PFSK-1 (cell line): ENCODE measurements at regions not wholly inside any gene's neighbourhood (a gene's known extent, or its start where the extent isn't known, plus 50 kb on each side); places are given as distances from the start of the nearest gene placed in this dataset.

Experiments
- FOXP2 ChIP-seq: optimal IDR thresholded peaks from 2 replicates; pipeline ENCODE3; 2011; ENCODE audit warnings: borderline replicate concordance, control low read depth, inconsistent platforms; ENCODE audit not compliant: insufficient read depth; ENCODE audit errors: extremely low read length, extremely low read depth
- POLR2AphosphoS5 ChIP-seq: IDR thresholded peaks from 2 replicates; pipeline ENCODE4 v1.6.1; 2012; ENCODE audit warnings: low read depth, mild to moderate bottlenecking, control low read depth, low read length, moderate library complexity
- REST ChIP-seq, 2 experiments: IDR thresholded peaks; 2 replicates each; pipeline versions ENCODE4 v1.6.1 to v1.8.0; 2011 to 2012; ENCODE audit warnings: low read depth in 2 of 2, low read length in 2 of 2, control low read depth in 1 of 2, inconsistent platforms in 1 of 2, mild to moderate bottlenecking in 1 of 2, moderate library complexity in 1 of 2; ENCODE audit not compliant: insufficient read depth in 1 of 2
- SIN3A ChIP-seq: IDR thresholded peaks from 2 replicates; pipeline ENCODE4 v1.6.1; 2012; ENCODE audit warnings: mild to moderate bottlenecking, low read length, moderate library complexity, borderline replicate concordance; ENCODE audit not compliant: insufficient read depth
- TAF1 ChIP-seq: IDR thresholded peaks from 2 replicates; pipeline ENCODE4 v1.6.1; 2012; ENCODE audit warnings: low read length, control low read depth, borderline replicate concordance; ENCODE audit not compliant: insufficient read depth

- TF ChIP-seq REST (IDR thresholded peaks at IDR 0.05; ENCODE audit: insufficient read depth in 1 of 2, low read depth in 2 of 2, low read length in 2 of 2): no peak
- no peak for TF ChIP-seq FOXP2
- TF ChIP-seq SIN3A: no peak
- TF ChIP-seq TAF1: no peak
- no peak for TF ChIP-seq POLR2AphosphoS5
Observed at GRCh38 chr3:124666067-124666466, 64.2 kb upstream of the UMPS start.

GRCh38 chr3:124669470-124669869, 60.8 kb upstream of the UMPS start:
- TF ChIP-seq SIN3A (no peak), FOXP2 (no peak), REST (IDR thresholded peaks at IDR 0.05; ENCODE audit: insufficient read depth in 1 of 2, low read depth in 2 of 2, low read length in 2 of 2) (no peak), TAF1 (no peak), POLR2AphosphoS5 (no peak)

- no peak for TF ChIP-seq FOXP2
- TF ChIP-seq POLR2AphosphoS5: no peak
- TF ChIP-seq REST (IDR thresholded peaks at IDR 0.05; ENCODE audit: insufficient read depth in 1 of 2, low read depth in 2 of 2, low read length in 2 of 2): no peak
- no peak for TF ChIP-seq TAF1
- TF ChIP-seq SIN3A: no peak
Observed at GRCh38 chr3:124671106-124671505, 59.1 kb upstream of the UMPS start.

- TF ChIP-seq POLR2AphosphoS5 (no peak), TAF1 (no peak)
Observed at GRCh38 chr3:124674336-124674735, 55.9 kb upstream of the UMPS start.

GRCh38 chr3:124676236-124676635, 54.0 kb upstream of the UMPS start:
- TF ChIP-seq SIN3A (no peak), REST (IDR thresholded peaks at IDR 0.05; ENCODE audit: insufficient read depth in 1 of 2, low read depth in 2 of 2, low read length in 2 of 2) (no peak), TAF1 (no peak), FOXP2 (no peak), POLR2AphosphoS5 (no peak)
